ENCODE measurements at regions not wholly inside any gene's neighbourhood (a gene's known extent, or its start where the extent isn't known, plus 50 kb on each side); places are given as distances from the start of the nearest gene placed in this dataset.
A peak's percentile ranks its signal among the peaks of the same experiment; 100 is the strongest.

GRCh38 chr3:161156936-161157335 lies 51.8 kb upstream of the B3GALNT1 start:
- Histone ChIP-seq H3K4me3 (no peak overlapping the region), H3K27ac (no peak overlapping the region), H3K4me1 (no peaks in the 10 kb centered on the region), H3K36me3 (no peaks in the 10 kb centered on the region), H3K9me3 (no peaks in the 10 kb centered on the region), H3K27me3 (no peaks in the 10 kb centered on the region)
- TF ChIP-seq CTCF (IDR thresholded peaks at IDR 0.05), result no peak
- no peak for DNase-seq
- no peak for ATAC-seq
- intact Hi-C loops (cut with DNase I), result no loop called here

DNA sequence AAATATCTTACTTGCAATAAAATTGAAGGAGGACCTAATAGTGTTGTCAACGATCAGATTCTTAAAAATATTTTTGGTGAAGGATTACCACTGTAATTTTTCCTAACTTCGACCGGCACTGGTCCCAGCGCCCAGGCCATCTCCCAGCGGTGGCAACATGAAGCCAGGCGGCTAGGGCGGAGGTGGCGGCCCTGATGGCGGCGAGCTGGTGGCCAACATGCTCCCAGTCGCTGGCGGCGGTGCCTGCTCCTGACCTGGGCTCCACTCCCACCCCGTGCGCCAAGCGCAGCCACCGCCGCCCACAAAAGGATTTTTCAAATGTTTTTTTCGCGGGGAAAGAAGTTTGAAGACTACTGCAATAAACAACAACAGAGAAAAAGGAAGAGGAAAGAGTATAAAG lies 56.5 kb upstream of the B3GALNT1 start:
- H3K27me3 ChIP-seq, result no peaks in the 10 kb centered on the region
- DNase-seq (no peak), ATAC-seq (no peak)
- H3K9me3 ChIP-seq, result no peaks in the 10 kb centered on the region
- H3K27ac ChIP-seq, result no peak overlapping the region
- H3K4me1 ChIP-seq, result no peaks in the 10 kb centered on the region
- intact Hi-C loops (cut with DNase I), result no loop called here
- no peaks in the 10 kb centered on the region for H3K36me3 ChIP-seq
- no peak overlapping the region for H3K4me3 ChIP-seq
- no peak for TF ChIP-seq CTCF (IDR thresholded peaks at IDR 0.05)

- TF ChIP-seq CTCF (IDR thresholded peaks at IDR 0.05), result no peak
- H3K27ac ChIP-seq, result no peak overlapping the region
- H3K9me3 ChIP-seq, result no peaks in the 10 kb centered on the region
- intact Hi-C loops (cut with DNase I), result no loop called here
- ATAC-seq (peak; percentile 20), DNase-seq (no peak)
- no peaks in the 10 kb centered on the region for H3K36me3 ChIP-seq
- no peak overlapping the region for H3K4me3 ChIP-seq
- H3K27me3 ChIP-seq, result no peaks in the 10 kb centered on the region
- no peaks in the 10 kb centered on the region for H3K4me1 ChIP-seq
Measured at GRCh38 chr3:161163297-161163696, 57.8 kb upstream of the NMD3 start.

DNA sequence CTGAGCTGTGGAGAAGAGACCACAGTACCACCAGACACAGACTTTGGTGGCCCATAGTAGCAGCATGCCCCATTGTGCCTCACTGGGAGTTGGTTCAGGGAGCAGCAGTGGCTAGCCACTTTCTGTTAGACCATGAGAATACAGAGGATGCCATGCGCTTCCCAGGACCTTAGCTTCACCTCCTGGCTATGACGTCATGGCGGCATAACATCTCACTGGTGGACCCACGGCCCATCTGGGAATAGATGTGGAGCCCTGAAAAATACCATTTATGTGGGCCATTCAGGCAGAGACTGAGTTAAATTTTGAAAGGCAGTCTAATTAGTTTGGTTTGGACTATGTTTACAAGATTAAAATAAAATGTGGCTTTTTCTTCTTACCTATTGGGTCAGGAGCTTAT lies 55.1 kb upstream of the NMD3 start:
- TF ChIP-seq CTCF (IDR thresholded peaks at IDR 0.05), result no peak
- no peak for ATAC-seq
- Histone ChIP-seq H3K4me1 (no peaks in the 10 kb centered on the region), H3K27ac (no peak overlapping the region), H3K4me3 (no peak overlapping the region), H3K9me3 (no peaks in the 10 kb centered on the region), H3K27me3 (no peaks in the 10 kb centered on the region), H3K36me3 (no peaks in the 10 kb centered on the region)
- no peak for DNase-seq
- intact Hi-C loops (cut with DNase I), result no loop called here

GRCh38 chr3:161171113-161171512 lies 50.0 kb upstream of the NMD3 start:
- no peaks in the 10 kb centered on the region for H3K27me3 ChIP-seq
- H3K4me3 ChIP-seq, result no peak overlapping the region
- DNase-seq (no peak), ATAC-seq (peak; percentile 73)
- TF ChIP-seq CTCF (IDR thresholded peaks at IDR 0.05), result no peak
- H3K27ac ChIP-seq, result no peak overlapping the region
- intact Hi-C loops (cut with DNase I), result no loop called here
- no peaks in the 10 kb centered on the region for H3K36me3 ChIP-seq
- no peaks in the 10 kb centered on the region for H3K9me3 ChIP-seq
- no peaks in the 10 kb centered on the region for H3K4me1 ChIP-seq

Measured in upper lobe of right lung (tissue), 1 donor.